HCT116 (cell line): ENCODE measurements at regions not wholly inside any gene's neighbourhood (a gene's known extent, or its start where the extent isn't known, plus 50 kb on each side); places are given as distances from the start of the nearest gene placed in this dataset.

Experiments used
- CBX3 ChIP-seq: IDR thresholded peaks from 2 replicates; pipeline ENCODE4 v1.6.1; 2012; ENCODE audit warnings: low read depth
- CTCF ChIP-seq, 3 experiments: fragments of 200-600 bp in 1 of 3; sonication (generic) in 1 of 3; IDR thresholded peaks in 2 of 3; conservative IDR thresholded peaks in 1 of 3; 2 replicates each; pipeline ENCODE4 v1.5.1; 2012 to 2017; ENCODE audit warnings: low read depth in 2 of 3, low read length in 2 of 3, antibody characterized with exemption in 1 of 3, borderline replicate concordance in 1 of 3, control low read depth in 1 of 3, mild to moderate bottlenecking in 1 of 3, mixed read lengths in 1 of 3, mixed run types in 1 of 3, moderate library complexity in 1 of 3; ENCODE audit not compliant: insufficient read depth in 1 of 3
- ELF1 ChIP-seq: IDR thresholded peaks from 2 replicates; pipeline ENCODE4 v1.6.1; 2012; ENCODE audit warnings: low read depth, borderline replicate concordance
- EZH2 ChIP-seq: fragments of 200-600 bp; sonication (generic); IDR thresholded peaks from 2 replicates; pipeline ENCODE4 v1.6.1; 2017; ENCODE audit warnings: antibody characterized with exemption, mixed run types
- EZH2phosphoT487 ChIP-seq: fragments of 200-600 bp; IDR thresholded peaks from 2 replicates; pipeline ENCODE4 v1.6.1; 2018; ENCODE audit warnings: antibody characterized with exemption, borderline replicate concordance
- POLR2A ChIP-seq: IDR thresholded peaks from 2 replicates; pipeline ENCODE4 v1.7.0; 2011; ENCODE audit warnings: borderline replicate concordance; ENCODE audit not compliant: insufficient read depth, insufficient read length; ENCODE audit errors: extremely low read depth

- no peak for TF ChIP-seq POLR2A
- no peak for TF ChIP-seq ELF1
- TF ChIP-seq EZH2: no peak
- TF ChIP-seq CBX3: no peak
- no peak for TF ChIP-seq EZH2phosphoT487
- TF ChIP-seq CTCF (IDR thresholded peaks at IDR 0.05 in 2 of 3, conservative IDR thresholded peaks at IDR 0.05 in 1 of 3; ENCODE audit: borderline replicate concordance in 1 of 3, insufficient read depth in 1 of 3, low read depth in 2 of 3, low read length in 2 of 3): no peak
These were observed 541.2 kb downstream of the CDH10 start for GRCh38 chr5:24103451-24104023.
